ENCODE measurements at regions not wholly inside any gene's neighbourhood (a gene's known extent, or its start where the extent isn't known, plus 50 kb on each side); places are given as distances from the start of the nearest gene placed in this dataset.

- no peak for TF ChIP-seq ZBTB10 (tag by site-specific recombination; IDR thresholded peaks at IDR 0.05)
- no peak for TF ChIP-seq ZSCAN23 (tag by site-specific recombination; IDR thresholded peaks at IDR 0.05)
- TF ChIP-seq SP2 (tag by site-specific recombination; IDR thresholded peaks at IDR 0.05) = no peak
- no peak for TF ChIP-seq ZXDB (tag by site-specific recombination; IDR thresholded peaks at IDR 0.05)
- no peak for TF ChIP-seq ZNF585B (tag by site-specific recombination; IDR thresholded peaks at IDR 0.05)
- TF ChIP-seq ZNF214 (tag by site-specific recombination; IDR thresholded peaks at IDR 0.05; ENCODE audit: borderline replicate concordance) = no peak
- no peak for TF ChIP-seq ZNF362 (tag by site-specific recombination; IDR thresholded peaks at IDR 0.05)
- no peak for TF ChIP-seq ZFP41 (tag by site-specific recombination; IDR thresholded peaks at IDR 0.05; ENCODE audit: borderline replicate concordance)
- no peak for TF ChIP-seq ZNF350 (tag by site-specific recombination; IDR thresholded peaks at IDR 0.05)
- no peaks in the 10 kb centered on the region for H3K9me3 ChIP-seq (ENCODE audit: control insufficient read depth, insufficient read depth, low read depth, low read length)
- H3K36me3 ChIP-seq (ENCODE audit: control insufficient read depth in 2 of 2, insufficient read depth in 1 of 2, low read length in 2 of 2) = no peaks in the 10 kb centered on the region
- H3K27ac ChIP-seq (ENCODE audit: extremely low read depth, low read depth, low read length) = no peak overlapping the region
- POLR2A ChIA-PET = no interaction called here
- no peak overlapping the region for H3K4me3 ChIP-seq (ENCODE audit: low read depth, low read length)
- H3K4me1 ChIP-seq (ENCODE audit: control insufficient read depth, insufficient read depth, low read length) = no peaks in the 10 kb centered on the region
- CTCF ChIA-PET = no interaction called here
Observed at GRCh38 chr1:214116258-214116657, 128.5 kb downstream of the PROX1 start.

GRCh38 chr1:214117780-214118179, 130.0 kb downstream of the PROX1 start:
- POLR2A ChIA-PET = no interaction called here
- Histone ChIP-seq H3K27ac (ENCODE audit: extremely low read depth, low read depth, low read length) (no peak overlapping the region), H3K36me3 (ENCODE audit: control insufficient read depth in 2 of 2, insufficient read depth in 1 of 2, low read length in 2 of 2) (no peaks in the 10 kb centered on the region), H3K4me3 (ENCODE audit: low read depth, low read length) (no peak overlapping the region), H3K9me3 (ENCODE audit: control insufficient read depth, insufficient read depth, low read depth, low read length) (no peaks in the 10 kb centered on the region), H3K4me1 (ENCODE audit: control insufficient read depth, insufficient read depth, low read length) (0 out of 2 replicates have a peak, but pooled peaks cover under 1% of the 10 kb centered on the region)
- TF ChIP-seq TRIM28 (IDR thresholded peaks at IDR 0.05; ENCODE audit: borderline replicate concordance, low read length) = peak; percentile 63; the same call in 1 of the 2 replicates
- no peak for TF ChIP-seq ZNF24 (tag by site-specific recombination; IDR thresholded peaks at IDR 0.05)
- TF ChIP-seq SETDB1 (IDR thresholded peaks at IDR 0.05; ENCODE audit: insufficient read length, low read length) = peak; percentile 94
- no peak for TF ChIP-seq ZNF223 (tag by site-specific recombination; IDR thresholded peaks at IDR 0.05)
- TF ChIP-seq ZBTB1 (tag by site-specific recombination; IDR thresholded peaks at IDR 0.05) = no peak
- no peak for TF ChIP-seq ZNF266 (tag by site-specific recombination; IDR thresholded peaks at IDR 0.05; ENCODE audit: low read depth)
- TF ChIP-seq ZNF548 (tag by site-specific recombination; IDR thresholded peaks at IDR 0.05) = no peak
- TF ChIP-seq ZNF155 (tag by site-specific recombination; IDR thresholded peaks at IDR 0.05) = no peak
- TF ChIP-seq KLF17 (tag by site-specific recombination; IDR thresholded peaks at IDR 0.05) = no peak
- no peak for TF ChIP-seq ZNF654 (tag by site-specific recombination; IDR thresholded peaks at IDR 0.05; ENCODE audit: low read depth)
- TF ChIP-seq ZNF280D (tag by site-specific recombination; IDR thresholded peaks at IDR 0.05) = 0 out of 2 replicates have a peak, but pooled peaks have one; percentile 25
- TF ChIP-seq ZNF660 (tag by site-specific recombination; IDR thresholded peaks at IDR 0.05) = no peak
- no peak for TF ChIP-seq ZSCAN23 (tag by site-specific recombination; IDR thresholded peaks at IDR 0.05)
- TF ChIP-seq GLI4 (tag by site-specific recombination; IDR thresholded peaks at IDR 0.05) = no peak
- no peak for TF ChIP-seq ZNF629 (tag by site-specific recombination; IDR thresholded peaks at IDR 0.05)
- TF ChIP-seq ZNF169 (tag by site-specific recombination; IDR thresholded peaks at IDR 0.05) = no peak
- no peak for TF ChIP-seq ZNF624 (tag by site-specific recombination; IDR thresholded peaks at IDR 0.05)
- no peak for TF ChIP-seq ZNF585B (tag by site-specific recombination; IDR thresholded peaks at IDR 0.05)
- CTCF ChIA-PET = no interaction called here

Measured in HEK293 (cell line).